Uterus (tissue), 2 donors: ENCODE measurements at regions not wholly inside any gene's neighbourhood (a gene's known extent, or its start where the extent isn't known, plus 50 kb on each side); places are given as distances from the start of the nearest gene placed in this dataset.

Experiments used
- CTCF ChIP-seq, 4 experiments: fragments of 200-600 bp in 2 of 4; fragments of 450-650 bp in 2 of 4; sonication (generic) in 2 of 4; IDR thresholded peaks; one replicate each; pipeline ENCODE4 v1.5.1; 2016 to 2019; ENCODE audit warnings: antibody characterized with exemption in 4 of 4, mild to moderate bottlenecking in 2 of 4, moderate library complexity in 1 of 4
- POLR2A ChIP-seq, 2 donors: fragments of 450-650 bp; IDR thresholded peaks; one replicate each; pipeline ENCODE4 v1.6.1; 2016; ENCODE audit warnings: antibody characterized with exemption in 2 of 2, mild to moderate bottlenecking in 1 of 2, moderate library complexity in 1 of 2

- TF ChIP-seq CTCF (IDR thresholded peaks at IDR 0.05): no peak
- TF ChIP-seq POLR2A (IDR thresholded peaks at IDR 0.05): no peak
Observed at GRCh38 chr5:96159043-96159442, 197.4 kb upstream of the ELL2 start.
